ENCODE measurements at regions not wholly inside any gene's neighbourhood (a gene's known extent, or its start where the extent isn't known, plus 50 kb on each side); places are given as distances from the start of the nearest gene placed in this dataset.

DNA sequence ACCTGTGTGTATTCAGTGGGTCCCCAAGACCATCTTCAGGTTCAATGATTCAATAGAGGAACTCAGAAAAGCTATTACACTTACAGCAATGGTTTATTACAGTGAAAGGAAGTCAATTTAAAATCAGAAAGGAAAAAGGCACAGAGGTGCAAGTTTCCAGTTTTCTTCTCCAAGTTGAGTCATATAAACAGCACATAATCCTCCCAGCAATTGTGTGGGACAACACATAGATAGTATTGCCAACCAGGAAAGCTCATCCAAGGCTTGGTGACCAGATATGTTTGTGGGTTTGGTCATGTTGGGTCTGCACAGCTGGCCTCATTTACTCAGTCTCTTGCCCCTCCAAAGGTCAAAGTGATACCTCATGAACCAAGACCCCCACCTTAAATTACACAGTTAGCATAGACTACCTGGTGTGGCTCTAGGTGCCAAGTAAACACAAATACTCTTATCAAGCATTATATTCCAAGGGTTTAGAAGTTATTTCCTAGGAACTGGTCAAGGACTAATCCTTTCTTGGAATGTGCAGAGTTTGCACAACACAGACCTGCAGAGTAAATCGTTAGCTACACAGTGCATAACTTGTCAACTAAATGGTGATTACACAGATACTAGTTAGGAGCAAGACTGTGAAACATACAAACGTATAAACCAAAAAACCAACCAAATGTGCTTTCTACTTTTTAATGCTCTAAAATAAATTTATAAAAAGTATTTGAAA is 777.3 kb downstream of the PCDH18 start:
- no peak for DNase-seq (ENCODE audit: low spot score)

DNA sequence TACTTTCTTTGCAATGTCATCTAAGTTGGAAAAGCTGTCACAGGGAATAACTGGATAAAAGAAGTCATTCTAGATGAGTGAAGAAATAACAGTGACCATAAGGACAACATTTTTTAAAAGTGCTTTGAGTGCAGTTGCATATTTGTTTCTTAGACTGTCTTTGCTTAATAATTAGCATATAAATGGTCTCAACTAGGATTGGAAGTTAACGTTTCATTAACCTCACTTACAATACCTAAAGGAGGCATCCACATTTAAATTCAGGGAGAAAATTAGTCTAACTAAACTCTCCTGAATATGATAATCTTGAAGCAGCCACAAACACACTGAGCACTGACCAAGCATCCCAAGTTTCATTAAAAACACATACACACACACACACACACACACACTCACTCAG is 780.7 kb downstream of the PCDH18 start:
- no peak for DNase-seq (ENCODE audit: low spot score)

DNA sequence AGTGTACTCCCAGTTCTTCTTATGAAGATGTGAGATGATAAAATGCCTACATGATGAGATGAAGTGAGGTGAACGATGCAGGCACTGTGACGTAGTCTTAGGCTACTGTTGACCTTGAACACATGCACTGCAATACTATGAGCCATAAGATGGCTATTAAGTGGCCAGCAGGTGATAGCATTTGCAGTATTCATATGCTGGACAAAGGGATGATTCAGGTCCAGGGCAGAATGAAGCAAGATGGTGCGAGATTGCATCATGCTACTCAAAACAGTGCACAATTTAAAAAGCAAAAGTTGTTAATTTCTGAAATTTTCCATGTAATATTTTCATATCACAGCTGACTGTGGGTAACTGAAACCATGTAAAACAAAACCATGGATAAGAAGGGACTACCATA is 781.4 kb downstream of the PCDH18 start:
- no peak for DNase-seq (ENCODE audit: low spot score)

GRCh38 chr4:136749989-136750388 is 782.3 kb downstream of the PCDH18 start:
- DNase-seq (ENCODE audit: low spot score), result no peak

DNA sequence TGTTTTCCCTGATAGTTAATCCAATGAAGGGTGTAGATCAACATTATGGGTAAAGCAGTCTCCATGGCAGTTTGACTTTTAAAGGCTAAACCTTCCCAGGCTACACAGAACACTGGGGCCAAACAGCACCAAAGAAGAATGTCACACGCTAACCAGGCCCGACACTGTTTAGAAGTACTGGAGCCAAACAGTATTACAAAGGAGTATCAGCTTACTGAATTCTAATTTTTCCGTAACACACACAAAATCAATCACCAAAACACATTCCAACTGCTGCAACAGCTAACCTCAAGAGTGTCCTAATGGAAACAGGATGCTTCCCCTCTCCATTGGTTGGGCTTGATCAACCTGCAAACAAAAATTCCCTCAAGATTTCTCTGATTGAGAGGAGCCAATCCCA is 783.5 kb downstream of the PCDH18 start:
- no peak for DNase-seq (ENCODE audit: low spot score)

- no peak for DNase-seq (ENCODE audit: low spot score)
These were observed 784.1 kb downstream of the PCDH18 start for GRCh38 chr4:136748165-136748564.

GRCh38 chr4:136743238-136743637 is 789.1 kb downstream of the PCDH18 start:
- no peak for DNase-seq (ENCODE audit: low spot score)

DNA sequence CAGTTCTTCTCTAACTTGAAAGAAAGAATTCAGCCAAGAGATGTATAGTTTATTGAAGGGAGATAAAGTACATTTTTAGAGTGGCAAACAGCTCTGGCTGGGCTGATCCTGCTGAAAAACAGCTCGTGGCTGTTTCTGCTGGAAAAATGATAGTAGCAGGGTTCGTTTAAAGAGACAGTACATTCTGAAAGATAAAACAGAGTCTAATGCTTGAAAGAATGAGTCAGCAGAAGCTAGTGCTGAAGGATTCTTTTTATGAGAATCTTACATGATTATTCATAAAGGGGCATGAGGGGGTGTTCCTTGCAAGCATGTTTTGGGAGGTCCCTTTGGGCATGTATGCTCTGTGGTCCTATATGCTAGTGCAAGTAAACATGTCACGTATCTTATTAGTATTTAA is 790.0 kb downstream of the PCDH18 start:
- no peak for DNase-seq (ENCODE audit: low spot score)

DNA sequence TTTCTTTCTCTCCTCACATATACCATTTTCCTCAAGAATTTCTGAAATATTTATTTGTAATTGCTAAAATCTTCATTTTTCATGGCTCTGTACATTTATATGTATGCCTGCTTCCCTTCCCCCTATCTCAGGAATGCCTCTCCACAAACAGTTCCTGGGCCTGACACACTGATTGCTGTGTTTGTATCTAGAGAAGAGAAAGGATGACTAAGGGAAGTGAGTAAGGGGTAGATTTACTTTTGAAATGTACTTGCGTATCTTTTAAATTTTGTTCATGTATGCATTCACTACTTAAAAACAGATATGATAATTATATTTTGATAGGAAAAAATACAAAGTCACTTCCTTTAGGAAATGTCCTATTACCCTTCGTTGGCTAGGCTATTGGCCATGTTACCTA is 790.8 kb downstream of the PCDH18 start:
- no peak for DNase-seq (ENCODE audit: low spot score)

- no peak for DNase-seq (ENCODE audit: low spot score)
These were observed 792.0 kb downstream of the PCDH18 start for GRCh38 chr4:136740326-136740725.

DNA sequence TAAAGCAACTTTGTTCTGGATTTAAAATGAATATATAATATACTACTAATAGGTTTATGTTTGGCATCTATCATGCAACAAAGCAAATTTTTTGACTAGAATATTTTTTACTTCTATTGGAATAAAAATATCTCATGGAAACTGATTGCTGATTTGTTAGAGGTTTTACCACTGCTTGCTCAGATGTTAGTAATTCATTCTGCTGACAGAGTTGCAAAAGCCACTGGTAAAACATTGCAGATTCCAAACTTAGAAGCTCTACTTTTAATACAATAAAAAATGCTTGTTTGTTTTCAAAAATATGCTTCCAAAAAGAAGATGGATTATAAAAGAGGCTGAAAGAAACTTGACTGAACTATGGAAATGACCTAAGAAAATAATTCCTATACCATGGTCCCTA is 795.2 kb downstream of the PCDH18 start:
- DNase-seq (ENCODE audit: low spot score), result no peak

DNA sequence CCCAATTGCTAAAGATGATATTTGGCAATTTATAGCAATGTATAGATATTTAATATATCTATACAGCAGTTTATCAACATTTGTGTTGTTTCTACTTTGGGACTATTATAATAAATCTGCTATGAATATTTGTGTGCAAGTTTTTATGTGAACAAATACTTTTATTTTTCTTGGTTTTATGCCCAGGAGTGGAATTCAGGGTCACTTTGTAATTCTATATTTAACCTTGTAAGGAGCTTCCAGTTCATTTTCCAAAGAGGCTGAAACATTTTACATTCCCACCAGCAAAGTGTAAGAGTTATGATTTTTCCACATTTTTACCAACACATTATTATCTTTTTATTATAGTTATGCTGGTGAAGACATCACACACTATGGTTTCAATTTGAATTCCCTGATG is 801.3 kb downstream of the PCDH18 start:
- no peak for DNase-seq (ENCODE audit: low spot score)

DNA sequence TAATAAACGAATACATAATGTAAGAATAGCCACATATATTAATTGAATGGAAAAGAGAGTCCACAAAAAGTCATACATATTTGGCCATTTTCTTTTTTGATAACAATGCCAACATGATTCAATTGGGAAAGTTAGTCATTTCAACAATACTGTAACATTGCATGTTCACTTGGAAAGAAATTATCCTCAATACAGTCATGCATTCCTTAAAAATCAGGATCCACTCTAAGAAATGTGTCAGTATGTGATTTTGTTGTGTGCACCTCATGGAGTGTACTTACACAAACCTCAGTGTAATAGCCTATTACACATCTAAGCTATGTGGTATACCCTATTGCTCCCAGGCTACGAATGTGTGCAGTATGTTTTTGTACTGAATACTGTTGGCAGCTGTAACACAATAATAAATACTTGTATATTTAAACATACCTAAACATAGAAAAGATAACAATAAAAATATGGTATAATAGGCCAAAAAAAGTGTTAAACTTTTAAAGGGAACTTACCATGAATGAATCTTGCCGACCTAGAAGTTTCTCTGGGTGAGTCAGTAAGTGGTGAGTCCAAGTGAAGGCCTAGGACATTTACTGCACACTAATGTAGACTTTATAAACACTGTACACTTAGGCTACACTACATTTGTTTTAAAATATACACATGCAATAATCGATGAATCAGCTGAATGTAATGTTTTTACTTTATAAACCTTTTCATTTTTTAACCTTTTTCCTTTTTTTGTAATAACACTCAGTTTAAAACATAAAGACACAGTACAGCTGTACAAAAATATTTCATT is 806.8 kb downstream of the PCDH18 start:
- no peak for DNase-seq (ENCODE audit: low spot score)

DNA sequence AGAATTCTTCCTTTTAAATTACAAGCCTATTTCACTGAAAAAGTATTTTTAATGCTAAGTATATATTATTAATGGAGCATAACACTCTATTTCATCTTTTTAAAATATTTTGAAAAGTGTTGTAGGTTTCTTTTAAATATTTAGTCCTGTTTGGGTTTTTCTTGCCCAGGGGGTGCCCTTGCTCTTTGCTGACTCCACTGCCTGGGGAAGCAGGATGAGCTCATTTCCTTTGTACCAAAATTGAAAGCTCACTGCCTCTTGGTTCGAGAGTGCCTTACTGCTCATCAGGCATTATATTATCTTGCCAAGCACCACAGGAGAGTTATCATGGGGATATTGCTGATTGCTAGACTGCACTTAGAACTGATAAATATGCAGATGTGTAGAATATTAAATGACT is 819.2 kb downstream of the PCDH18 start:
- DNase-seq (ENCODE audit: low spot score), result no peak

DNA sequence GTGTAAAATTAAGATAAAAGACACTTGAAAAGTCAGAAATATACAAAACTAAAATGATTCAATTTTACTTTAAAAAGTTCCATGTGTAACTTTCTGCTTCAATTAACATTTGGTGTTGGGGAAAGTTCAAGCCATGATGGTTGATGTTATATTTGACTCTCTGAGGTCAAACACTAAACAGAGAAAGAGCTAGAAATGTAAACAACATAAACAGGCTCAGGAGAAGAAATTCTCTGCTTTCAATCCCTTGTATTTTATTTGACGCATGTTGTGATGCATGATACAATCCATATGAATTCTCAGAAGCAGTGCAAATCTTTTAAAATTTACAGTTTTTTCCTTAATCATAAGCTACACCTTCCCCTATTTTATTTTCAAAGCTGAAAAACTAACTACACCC is 822.4 kb downstream of the PCDH18 start:
- DNase-seq (ENCODE audit: low spot score), result no peak

GRCh38 chr4:136706942-136707341 is 825.4 kb downstream of the PCDH18 start:
- DNase-seq (ENCODE audit: low spot score), result no peak

DNA sequence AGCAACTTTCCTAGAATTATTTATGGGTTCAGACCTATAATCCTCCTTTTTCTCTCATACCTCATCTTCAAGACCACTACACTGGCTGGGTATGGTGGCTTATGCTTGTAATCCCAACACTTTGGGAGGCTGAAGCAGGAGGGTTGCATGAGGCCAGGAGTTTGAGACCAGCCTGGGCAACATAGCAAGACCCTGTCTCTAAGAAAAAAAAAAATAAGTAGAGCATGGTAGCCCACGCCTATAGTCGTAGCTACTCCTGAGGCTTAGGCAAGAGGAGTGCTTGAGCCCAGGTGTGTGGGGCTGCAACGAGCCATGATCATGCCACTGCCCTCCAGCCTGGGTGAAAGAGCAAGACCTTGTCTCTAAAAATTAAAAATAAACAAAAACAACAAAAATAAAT is 832.4 kb downstream of the PCDH18 start:
- no peak for DNase-seq (ENCODE audit: low spot score)

DNA sequence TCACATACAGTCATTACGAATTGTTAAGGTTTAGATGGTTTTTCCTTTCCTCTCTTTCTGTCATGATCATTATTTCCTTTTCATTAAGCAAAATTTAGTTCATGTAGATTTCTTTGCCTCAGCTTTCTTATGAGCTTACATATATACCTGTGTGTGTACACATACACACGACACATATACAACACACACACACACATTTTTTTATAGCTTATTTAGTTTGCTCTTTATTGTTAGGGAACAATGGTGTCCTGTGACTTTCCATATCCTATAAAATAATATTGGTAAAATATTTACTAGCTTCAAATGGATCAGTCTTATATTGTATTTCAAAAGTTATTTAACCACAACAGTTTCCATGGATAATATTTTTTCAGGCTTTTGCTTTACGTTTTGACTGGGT is 840.7 kb downstream of the PCDH18 start:
- DNase-seq (ENCODE audit: low spot score), result no peak

DNA sequence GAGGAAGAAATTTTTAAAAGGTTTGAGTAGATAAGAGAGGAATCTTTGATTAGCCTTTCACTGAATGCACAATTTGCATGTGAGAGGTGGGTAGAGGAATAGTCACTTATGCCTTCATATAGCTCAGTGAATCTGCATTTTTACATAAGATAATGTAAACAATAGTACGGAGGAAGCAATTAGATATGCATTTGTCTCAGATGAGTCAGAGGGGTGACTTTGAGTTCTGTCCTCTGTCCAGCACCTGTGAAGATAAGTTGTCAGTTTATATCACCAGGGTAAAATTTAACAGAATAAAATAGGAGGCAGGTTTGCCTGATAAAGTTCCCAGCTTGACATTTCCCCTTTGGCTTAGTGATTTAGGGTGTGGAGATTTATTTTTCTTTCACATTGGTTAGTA is 841.9 kb downstream of the PCDH18 start:
- no peak for DNase-seq (ENCODE audit: low spot score)

GRCh38 chr4:136687596-136687995 is 844.7 kb downstream of the PCDH18 start:
- DNase-seq (ENCODE audit: low spot score), result no peak

GRCh38 chr4:136687118-136687517 is 845.2 kb downstream of the PCDH18 start:
- DNase-seq (ENCODE audit: low spot score), result no peak

GRCh38 chr4:136680761-136681160 is 851.5 kb downstream of the PCDH18 start:
- DNase-seq (ENCODE audit: low spot score), result no peak

GRCh38 chr4:136680271-136680670 is 852.0 kb downstream of the PCDH18 start:
- DNase-seq (ENCODE audit: low spot score), result no peak

DNA sequence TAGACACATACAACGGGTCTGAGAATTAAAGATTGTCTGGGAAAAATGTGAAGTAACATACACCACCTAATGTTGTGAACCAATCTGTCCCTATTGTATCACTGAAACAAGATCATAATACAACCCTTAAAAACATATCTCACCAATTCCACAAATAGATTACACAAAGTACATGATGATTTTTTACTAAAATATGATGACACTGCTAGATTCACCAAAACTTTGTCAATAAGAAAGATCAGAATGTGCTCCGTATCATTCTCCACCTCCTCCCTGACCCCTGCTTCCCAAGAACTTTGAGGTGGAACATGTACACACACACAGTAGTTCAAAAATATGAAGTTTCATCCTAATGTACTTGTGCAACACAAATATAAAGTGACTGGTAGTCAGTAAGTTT is 862.0 kb downstream of the PCDH18 start:
- no peak for DNase-seq (ENCODE audit: low spot score)

All from AG08395 (cell line).